ENCODE measurements at regions not wholly inside any gene's neighbourhood (a gene's known extent, or its start where the extent isn't known, plus 50 kb on each side); places are given as distances from the start of the nearest gene placed in this dataset.
"Not testable (repeated sequence)": the region's sequence is repeated elsewhere in the genome, so short reads cannot be mapped to it uniquely, and the experiment has no call there.

DNA sequence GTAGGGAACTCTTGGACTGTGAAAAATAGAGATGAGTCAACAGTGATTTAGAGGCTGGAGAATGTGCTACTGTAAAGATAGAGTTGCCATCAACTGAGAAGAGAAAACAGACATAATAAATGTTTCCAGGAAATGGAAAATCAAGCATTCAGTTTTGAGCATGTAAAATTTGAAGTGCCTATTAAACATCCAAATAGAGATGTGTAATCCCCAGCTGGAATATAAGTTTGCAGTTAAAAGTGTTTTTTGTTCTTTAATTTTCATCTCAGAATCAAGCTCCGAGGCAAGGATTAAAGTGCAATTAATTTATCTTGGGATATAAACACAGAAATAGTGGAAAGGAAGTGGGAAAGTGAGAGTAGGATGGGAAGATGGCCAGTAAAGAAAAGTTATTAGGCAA lies 666.0 kb upstream of the RAG2 start:
- Histone ChIP-seq H3K36me3 (no peaks in the 10 kb centered on the region), H3K27ac (replicated peaks) (no peak overlapping the region), H3K4me3 (no peak overlapping the region), H3K27me3 (ENCODE audit: low read depth) (no peaks in the 10 kb centered on the region), H3K9me3 (replicated peaks) (peaks cover 13% of the 10 kb centered on the region), H3K4me1 (no peaks in the 10 kb centered on the region)
- no peak for DNase-seq
- TF ChIP-seq, protein P1, sequence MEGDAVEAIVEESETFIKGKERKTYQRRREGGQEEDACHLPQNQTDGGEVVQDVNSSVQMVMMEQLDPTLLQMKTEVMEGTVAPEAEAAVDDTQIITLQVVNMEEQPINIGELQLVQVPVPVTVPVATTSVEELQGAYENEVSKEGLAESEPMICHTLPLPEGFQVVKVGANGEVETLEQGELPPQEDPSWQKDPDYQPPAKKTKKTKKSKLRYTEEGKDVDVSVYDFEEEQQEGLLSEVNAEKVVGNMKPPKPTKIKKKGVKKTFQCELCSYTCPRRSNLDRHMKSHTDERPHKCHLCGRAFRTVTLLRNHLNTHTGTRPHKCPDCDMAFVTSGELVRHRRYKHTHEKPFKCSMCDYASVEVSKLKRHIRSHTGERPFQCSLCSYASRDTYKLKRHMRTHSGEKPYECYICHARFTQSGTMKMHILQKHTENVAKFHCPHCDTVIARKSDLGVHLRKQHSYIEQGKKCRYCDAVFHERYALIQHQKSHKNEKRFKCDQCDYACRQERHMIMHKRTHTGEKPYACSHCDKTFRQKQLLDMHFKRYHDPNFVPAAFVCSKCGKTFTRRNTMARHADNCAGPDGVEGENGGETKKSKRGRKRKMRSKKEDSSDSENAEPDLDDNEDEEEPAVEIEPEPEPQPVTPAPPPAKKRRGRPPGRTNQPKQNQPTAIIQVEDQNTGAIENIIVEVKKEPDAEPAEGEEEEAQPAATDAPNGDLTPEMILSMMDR (IDR thresholded peaks at IDR 0.05; ENCODE audit: borderline replicate concordance) = no peak
- intact Hi-C loops (cut with micrococcal nuclease) = no loop called here

DNA sequence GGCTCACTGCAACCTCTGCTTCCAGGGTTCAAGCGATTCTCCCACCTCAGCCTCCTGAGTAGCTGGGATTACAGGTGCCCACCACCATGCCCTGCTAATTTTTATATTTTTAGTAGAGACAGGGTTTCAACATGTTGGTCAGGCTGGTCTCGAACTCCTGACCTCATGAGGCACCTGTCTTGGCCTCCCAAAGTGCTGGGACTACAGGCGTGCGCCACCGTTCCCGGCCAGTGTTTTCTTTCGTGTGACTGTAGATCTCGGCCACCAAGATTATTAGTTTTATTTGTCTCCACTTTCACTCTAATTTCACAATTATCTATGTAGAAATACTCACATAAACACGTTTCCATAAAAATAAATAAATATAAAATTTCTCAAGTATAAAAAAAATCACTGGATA lies 665.4 kb upstream of the RAG2 start:
- DNase-seq = peak; percentile 8
- intact Hi-C loops (cut with micrococcal nuclease); H3K4me3 ChIP-seq; H3K4me1 ChIP-seq; H3K36me3 ChIP-seq; H3K27ac ChIP-seq (replicated peaks); H3K27me3 ChIP-seq (ENCODE audit: low read depth): not testable (repeated sequence)
- H3K9me3 ChIP-seq (replicated peaks) = peaks cover 13% of the 10 kb centered on the region

DNA sequence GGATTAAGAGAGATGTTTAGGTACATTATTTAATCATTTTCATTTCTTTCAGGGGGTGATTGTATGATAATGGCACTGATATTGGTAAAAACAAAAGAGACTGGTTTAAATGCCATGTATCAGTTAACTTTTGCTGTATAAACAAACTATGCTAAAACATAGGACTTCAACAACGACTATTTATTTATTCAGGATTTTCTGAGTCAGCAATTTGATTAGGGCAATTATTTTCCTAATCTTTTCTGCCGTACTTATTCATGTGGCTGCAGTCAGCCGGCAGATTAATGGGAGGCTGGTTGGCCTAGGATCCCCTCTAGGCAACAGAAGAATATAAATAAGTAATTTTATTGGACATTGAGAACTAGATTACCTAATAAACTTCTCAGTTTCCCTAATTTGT lies 661.7 kb upstream of the RAG2 start:
- intact Hi-C loops (cut with micrococcal nuclease) = no loop called here
- H3K4me3 ChIP-seq = no peak overlapping the region
- H3K9me3 ChIP-seq (replicated peaks) = no peaks in the 10 kb centered on the region
- TF ChIP-seq, protein P1 (IDR thresholded peaks at IDR 0.05; ENCODE audit: borderline replicate concordance) = no peak
- H3K4me1 ChIP-seq = no peaks in the 10 kb centered on the region
- no peak overlapping the region for H3K27ac ChIP-seq (replicated peaks)
- H3K36me3 ChIP-seq = no peaks in the 10 kb centered on the region
- no peak for DNase-seq
- no peaks in the 10 kb centered on the region for H3K27me3 ChIP-seq (ENCODE audit: low read depth)

DNA sequence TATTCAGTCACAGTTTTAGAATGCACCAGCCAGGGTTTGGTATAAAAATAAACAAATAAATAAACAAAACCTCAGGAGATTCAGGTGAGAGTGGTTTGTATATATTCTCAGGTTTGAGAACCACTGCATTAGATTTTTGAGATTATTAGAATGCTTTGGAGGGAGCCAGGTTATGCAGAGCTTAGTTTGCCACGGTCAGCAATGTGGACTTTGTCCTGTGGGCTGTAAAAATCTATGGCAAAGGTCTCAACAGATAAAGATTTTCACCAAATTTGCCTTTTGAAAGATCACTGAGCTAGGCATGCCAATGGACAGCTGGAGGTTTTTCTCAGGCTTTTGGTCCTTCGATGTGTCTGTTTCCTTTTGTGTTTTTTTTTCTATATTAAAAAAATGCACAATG lies 650.1 kb upstream of the RAG2 start:
- TF ChIP-seq, protein P1 (IDR thresholded peaks at IDR 0.05; ENCODE audit: borderline replicate concordance) = no peak
- Histone ChIP-seq H3K4me3 (no peak overlapping the region), H3K27me3 (ENCODE audit: low read depth) (no peaks in the 10 kb centered on the region), H3K9me3 (replicated peaks) (peaks cover 21% of the 10 kb centered on the region), H3K36me3 (no peaks in the 10 kb centered on the region), H3K27ac (replicated peaks) (no peak overlapping the region), H3K4me1 (no peaks in the 10 kb centered on the region)
- DNase-seq = no peak
- intact Hi-C loops (cut with micrococcal nuclease) = no loop called here

DNA sequence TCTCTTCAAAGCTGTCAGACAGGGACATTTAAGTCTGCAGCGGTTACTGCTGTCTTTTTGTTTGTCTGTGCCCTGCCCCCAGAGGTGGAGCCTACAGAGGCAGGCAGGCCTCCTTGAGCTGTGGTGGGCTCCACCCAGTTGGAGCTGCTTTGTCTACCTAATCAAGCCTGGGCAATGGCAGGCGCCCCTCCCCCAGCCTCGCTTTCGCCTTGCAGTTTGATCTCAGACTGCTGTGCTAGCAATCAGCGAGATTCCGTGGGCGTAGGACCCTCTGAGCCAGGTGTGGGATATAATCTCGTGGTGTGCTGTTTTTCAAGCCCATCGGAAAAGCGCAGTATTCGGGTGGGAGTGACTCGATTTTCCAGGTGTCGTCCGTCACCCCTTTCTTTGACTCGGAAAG lies 648.1 kb upstream of the RAG2 start:
- H3K27me3 ChIP-seq (ENCODE audit: low read depth); H3K36me3 ChIP-seq; intact Hi-C loops (cut with micrococcal nuclease): not testable (repeated sequence)

DNA sequence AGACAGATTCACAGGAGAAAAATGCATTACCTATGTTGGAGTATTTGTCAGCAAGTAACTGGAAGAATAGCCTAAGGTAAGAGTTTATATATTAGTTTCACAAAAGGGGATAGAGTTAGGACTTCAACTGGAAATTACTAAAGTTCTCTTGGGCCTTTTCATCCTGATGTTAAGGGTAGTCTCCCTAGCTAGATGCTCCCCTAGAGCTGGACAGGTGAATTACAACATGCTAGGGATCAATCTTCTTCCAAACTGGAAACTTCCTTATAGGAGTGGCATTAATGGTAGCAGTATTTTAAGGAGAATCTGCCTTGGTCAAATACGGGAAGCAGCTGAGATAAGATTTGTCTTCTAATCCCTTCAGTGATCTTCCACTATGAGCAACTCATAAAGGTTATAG lies 632.8 kb upstream of the RAG2 start:
- intact Hi-C loops (cut with micrococcal nuclease) = no loop called here
- Histone ChIP-seq H3K9me3 (replicated peaks) (peaks cover 5% of the 10 kb centered on the region), H3K4me3 (no peak overlapping the region), H3K36me3 (no peaks in the 10 kb centered on the region), H3K27me3 (ENCODE audit: low read depth) (no peaks in the 10 kb centered on the region), H3K27ac (replicated peaks) (no peak overlapping the region), H3K4me1 (no peaks in the 10 kb centered on the region)
- DNase-seq = no peak
- TF ChIP-seq, protein P1 (IDR thresholded peaks at IDR 0.05; ENCODE audit: borderline replicate concordance) = no peak

More for the DNA sequence above, 648.1 kb upstream of the RAG2 start:
- not testable (repeated sequence) for H3K27ac ChIP-seq (replicated peaks); DNase-seq; H3K9me3 ChIP-seq (replicated peaks); H3K4me1 ChIP-seq; H3K4me3 ChIP-seq

DNA sequence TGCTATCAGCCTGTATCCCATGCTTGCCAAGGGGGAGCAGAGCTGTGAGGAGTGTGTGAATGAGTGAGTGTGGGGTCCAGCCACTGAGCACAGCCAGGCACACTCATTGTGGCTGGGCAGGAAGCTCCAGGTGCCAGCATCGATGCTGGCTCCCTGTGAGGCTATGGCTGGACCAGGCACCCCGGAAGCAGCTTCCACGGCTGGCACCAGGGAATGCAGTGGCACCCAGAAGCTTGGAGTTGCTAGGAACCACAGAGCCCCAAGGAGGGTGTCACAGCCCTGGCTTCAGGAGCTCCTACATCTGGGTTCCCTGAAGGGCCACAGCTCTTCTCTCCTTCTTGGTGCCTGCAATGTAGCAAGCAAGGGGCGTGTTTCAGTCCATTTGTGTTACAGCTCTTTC lies 625.9 kb upstream of the RAG2 start:
- no peak overlapping the region for H3K4me3 ChIP-seq
- H3K27me3 ChIP-seq (ENCODE audit: low read depth) = no peaks in the 10 kb centered on the region
- H3K9me3 ChIP-seq (replicated peaks) = peaks cover 21% of the 10 kb centered on the region
- no peaks in the 10 kb centered on the region for H3K36me3 ChIP-seq
- TF ChIP-seq, protein P1 (IDR thresholded peaks at IDR 0.05; ENCODE audit: borderline replicate concordance) = no peak
- no peak for DNase-seq
- intact Hi-C loops (cut with micrococcal nuclease) = no loop called here
- no peak overlapping the region for H3K27ac ChIP-seq (replicated peaks)
- H3K4me1 ChIP-seq = no peaks in the 10 kb centered on the region

Data from left ventricle myocardium inferior (tissue), 1 donor.